ENCODE measurements at regions not wholly inside any gene's neighbourhood (a gene's known extent, or its start where the extent isn't known, plus 50 kb on each side); places are given as distances from the start of the nearest gene placed in this dataset.

DNA sequence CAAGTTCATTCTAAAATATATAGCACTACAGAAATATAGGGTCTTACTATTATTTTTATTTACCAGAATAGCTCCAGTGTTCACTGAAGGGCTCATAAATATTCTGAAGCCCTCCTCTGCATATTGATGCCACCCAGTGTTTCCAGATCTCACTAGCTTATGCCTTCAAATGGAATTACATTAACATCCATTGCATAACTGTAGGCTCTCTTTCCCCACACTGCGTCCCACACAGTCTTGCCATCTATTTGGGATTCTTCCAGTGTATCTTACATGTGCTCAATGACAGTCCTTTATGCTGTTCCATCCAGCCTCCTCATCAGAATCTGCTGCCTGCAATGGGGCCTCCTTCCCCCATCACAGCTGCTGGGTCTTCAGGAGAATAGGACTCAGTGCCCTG, 137.2 kb downstream of the CYSLTR2 start:
- Histone ChIP-seq H3K27me3 (no peaks in the 10 kb centered on the region), H3K9me3 (no peaks in the 10 kb centered on the region), H3K4me1 (no peaks in the 10 kb centered on the region), H3K27ac (no peak overlapping the region), H3K36me3 (no peaks in the 10 kb centered on the region), H3K4me3 (no peak overlapping the region)
- intact Hi-C loops (cut with DNase I; ENCODE audit: low total_unique reads), result no loop called here
- no peak for DNase-seq
- TF ChIP-seq POLR2A (IDR thresholded peaks at IDR 0.05), result no peak
- TF ChIP-seq, protein P1, sequence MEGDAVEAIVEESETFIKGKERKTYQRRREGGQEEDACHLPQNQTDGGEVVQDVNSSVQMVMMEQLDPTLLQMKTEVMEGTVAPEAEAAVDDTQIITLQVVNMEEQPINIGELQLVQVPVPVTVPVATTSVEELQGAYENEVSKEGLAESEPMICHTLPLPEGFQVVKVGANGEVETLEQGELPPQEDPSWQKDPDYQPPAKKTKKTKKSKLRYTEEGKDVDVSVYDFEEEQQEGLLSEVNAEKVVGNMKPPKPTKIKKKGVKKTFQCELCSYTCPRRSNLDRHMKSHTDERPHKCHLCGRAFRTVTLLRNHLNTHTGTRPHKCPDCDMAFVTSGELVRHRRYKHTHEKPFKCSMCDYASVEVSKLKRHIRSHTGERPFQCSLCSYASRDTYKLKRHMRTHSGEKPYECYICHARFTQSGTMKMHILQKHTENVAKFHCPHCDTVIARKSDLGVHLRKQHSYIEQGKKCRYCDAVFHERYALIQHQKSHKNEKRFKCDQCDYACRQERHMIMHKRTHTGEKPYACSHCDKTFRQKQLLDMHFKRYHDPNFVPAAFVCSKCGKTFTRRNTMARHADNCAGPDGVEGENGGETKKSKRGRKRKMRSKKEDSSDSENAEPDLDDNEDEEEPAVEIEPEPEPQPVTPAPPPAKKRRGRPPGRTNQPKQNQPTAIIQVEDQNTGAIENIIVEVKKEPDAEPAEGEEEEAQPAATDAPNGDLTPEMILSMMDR (IDR thresholded peaks at IDR 0.05), result no peak

DNA sequence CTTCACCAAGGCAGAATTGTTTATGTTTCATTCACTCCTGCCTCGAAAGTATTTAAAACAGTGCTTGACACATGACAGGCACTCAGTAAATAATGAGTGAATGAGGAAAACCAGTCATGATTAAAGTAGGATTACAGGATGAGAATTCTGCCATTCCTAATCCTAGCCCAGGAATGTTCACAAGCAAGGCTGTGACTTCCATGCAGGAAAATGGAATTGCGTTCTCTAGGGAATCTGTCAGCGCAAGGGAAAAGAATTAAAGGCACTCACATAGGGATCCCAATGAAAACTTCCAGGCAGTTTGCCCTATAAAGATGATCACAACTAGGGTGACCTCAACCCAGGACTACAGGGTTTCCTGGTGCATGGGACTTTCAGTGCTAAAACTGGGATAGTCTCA, 143.4 kb downstream of the CYSLTR2 start:
- Histone ChIP-seq H3K27me3 (no peaks in the 10 kb centered on the region), H3K9me3 (no peaks in the 10 kb centered on the region), H3K36me3 (no peaks in the 10 kb centered on the region), H3K4me3 (no peak overlapping the region), H3K4me1 (no peaks in the 10 kb centered on the region), H3K27ac (no peak overlapping the region)
- TF ChIP-seq, protein P1 (IDR thresholded peaks at IDR 0.05), result no peak
- TF ChIP-seq POLR2A (IDR thresholded peaks at IDR 0.05), result no peak
- intact Hi-C loops (cut with DNase I; ENCODE audit: low total_unique reads), result no loop called here
- DNase-seq, result no peak

DNA sequence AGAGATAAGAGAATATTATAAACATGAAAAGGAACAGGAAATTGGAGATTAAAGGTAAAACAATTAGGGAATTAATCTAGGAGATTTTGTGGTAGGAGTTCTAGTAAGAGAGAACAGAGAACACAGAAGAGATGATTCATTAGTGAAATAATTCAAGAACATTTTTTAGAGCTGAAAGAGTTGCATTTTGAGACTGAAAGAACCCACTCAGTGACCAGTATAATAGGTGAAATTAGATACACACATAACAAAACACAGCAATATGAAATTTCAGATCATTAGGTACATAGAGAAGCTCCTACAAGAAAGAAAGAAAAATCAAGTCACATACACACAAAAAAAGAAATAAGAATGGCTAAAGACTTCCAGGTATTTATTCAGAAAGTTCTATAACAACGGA, 144.0 kb downstream of the CYSLTR2 start:
- intact Hi-C loops (cut with DNase I; ENCODE audit: low total_unique reads), result no loop called here
- H3K9me3 ChIP-seq, result no peaks in the 10 kb centered on the region
- DNase-seq, result no peak
- H3K4me3 ChIP-seq, result no peak overlapping the region
- H3K4me1 ChIP-seq, result no peaks in the 10 kb centered on the region
- H3K27ac ChIP-seq, result no peak overlapping the region
- no peak for TF ChIP-seq POLR2A (IDR thresholded peaks at IDR 0.05)
- TF ChIP-seq, protein P1 (IDR thresholded peaks at IDR 0.05), result no peak
- no peaks in the 10 kb centered on the region for H3K27me3 ChIP-seq
- H3K36me3 ChIP-seq, result no peaks in the 10 kb centered on the region

DNA sequence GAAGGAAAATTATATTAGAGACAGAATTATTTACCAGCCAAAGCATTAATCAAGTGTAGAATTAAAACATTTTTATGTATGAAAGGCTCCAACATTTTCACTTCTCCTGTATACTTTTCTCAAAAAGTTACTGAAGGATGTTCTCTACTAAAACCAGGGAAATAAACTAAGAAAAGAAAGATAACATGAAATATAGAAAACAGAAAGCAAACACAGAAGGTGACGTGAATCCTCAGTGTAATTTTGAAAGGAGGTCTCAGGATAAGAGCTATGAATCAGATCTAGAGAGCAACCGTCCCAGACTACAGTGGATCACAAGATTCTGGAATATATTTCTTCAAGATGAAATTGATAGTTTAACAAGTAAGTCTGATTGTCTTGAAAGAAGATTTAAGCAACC, 144.5 kb downstream of the CYSLTR2 start:
- intact Hi-C loops (cut with DNase I; ENCODE audit: low total_unique reads), result no loop called here
- TF ChIP-seq, protein P1 (IDR thresholded peaks at IDR 0.05), result no peak

DNA sequence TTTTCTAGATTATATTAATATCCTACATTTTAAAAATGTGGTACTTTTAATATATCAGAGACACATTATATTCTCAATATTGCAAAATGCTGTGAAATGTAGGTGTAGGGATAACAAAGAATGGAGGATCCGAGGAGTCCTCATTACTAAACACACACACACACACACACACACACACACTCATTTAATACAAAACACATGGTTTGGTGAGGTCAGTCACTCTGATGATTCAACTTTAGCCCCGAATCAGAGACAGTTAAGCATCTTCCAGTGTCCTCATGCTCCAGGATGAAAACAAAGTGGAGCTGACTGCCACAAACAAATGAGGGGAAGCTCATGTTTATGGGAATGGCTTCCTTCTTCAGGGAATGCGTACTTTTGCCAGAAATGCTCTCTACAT, 147.5 kb downstream of the CYSLTR2 start:
- Histone ChIP-seq H3K27me3 (no peaks in the 10 kb centered on the region), H3K27ac (no peak overlapping the region), H3K36me3 (no peaks in the 10 kb centered on the region), H3K9me3 (no peaks in the 10 kb centered on the region), H3K4me3 (no peak overlapping the region), H3K4me1 (no peaks in the 10 kb centered on the region)
- DNase-seq, result no peak
- TF ChIP-seq, protein P1 (IDR thresholded peaks at IDR 0.05), result no peak
- no peak for TF ChIP-seq POLR2A (IDR thresholded peaks at IDR 0.05)
- intact Hi-C loops (cut with DNase I; ENCODE audit: low total_unique reads), result no loop called here

More for the DNA sequence above, 144.5 kb downstream of the CYSLTR2 start:
- no peak for DNase-seq
- no peak overlapping the region for H3K27ac ChIP-seq
- H3K9me3 ChIP-seq, result no peaks in the 10 kb centered on the region
- no peaks in the 10 kb centered on the region for H3K4me1 ChIP-seq
- H3K27me3 ChIP-seq, result no peaks in the 10 kb centered on the region
- H3K4me3 ChIP-seq, result no peak overlapping the region
- no peaks in the 10 kb centered on the region for H3K36me3 ChIP-seq

Measured in uterus (tissue), 3 donors.